H1 (cell line): ENCODE measurements at regions not wholly inside any gene's neighbourhood (a gene's known extent, or its start where the extent isn't known, plus 50 kb on each side); places are given as distances from the start of the nearest gene placed in this dataset.

Experiments
- KDM1A ChIP-seq: fragments of 200-600, 300-600 bp; sonication (generic); IDR thresholded peaks from 2 replicates; pipeline ENCODE4 v1.7.1; 2016; ENCODE audit warnings: mild to moderate bottlenecking, low read length, borderline replicate concordance
- NANOG ChIP-seq: IDR thresholded peaks from 2 replicates; pipeline ENCODE4 v1.6.1; 2011; ENCODE audit warnings: low read length, low read depth, mild to moderate bottlenecking, inconsistent platforms; ENCODE audit not compliant: insufficient read depth, poor library complexity, severe bottlenecking
- NRF1 ChIP-seq: IDR thresholded peaks from 2 replicates; pipeline ENCODE4 v1.6.1; 2011; ENCODE audit warnings: mild to moderate bottlenecking, low read depth, low read length, improper control_type of control experiment
- RFX5 ChIP-seq: IDR thresholded peaks from 2 replicates; pipeline ENCODE4 v1.6.1; 2011; ENCODE audit warnings: low read depth, low read length, improper control_type of control experiment, borderline replicate concordance
- SP4 ChIP-seq: IDR thresholded peaks from 2 replicates; pipeline ENCODE4 v1.6.1; 2012; ENCODE audit warnings: low read length, inconsistent platforms
- TF ChIP-seq, protein P1 (sequence below): fragments of 300-600 bp; sonication (generic); IDR thresholded peaks from 2 replicates; pipeline ENCODE4 v1.7.1; 2012; ENCODE audit warnings: low read length, moderate library complexity, mild to moderate bottlenecking, inconsistent platforms; ENCODE audit not compliant: insufficient replicate concordance

GRCh38 chr1:185679220-185679619 is 55.0 kb upstream of the HMCN1 start (continued):
- TF ChIP-seq, protein P1, sequence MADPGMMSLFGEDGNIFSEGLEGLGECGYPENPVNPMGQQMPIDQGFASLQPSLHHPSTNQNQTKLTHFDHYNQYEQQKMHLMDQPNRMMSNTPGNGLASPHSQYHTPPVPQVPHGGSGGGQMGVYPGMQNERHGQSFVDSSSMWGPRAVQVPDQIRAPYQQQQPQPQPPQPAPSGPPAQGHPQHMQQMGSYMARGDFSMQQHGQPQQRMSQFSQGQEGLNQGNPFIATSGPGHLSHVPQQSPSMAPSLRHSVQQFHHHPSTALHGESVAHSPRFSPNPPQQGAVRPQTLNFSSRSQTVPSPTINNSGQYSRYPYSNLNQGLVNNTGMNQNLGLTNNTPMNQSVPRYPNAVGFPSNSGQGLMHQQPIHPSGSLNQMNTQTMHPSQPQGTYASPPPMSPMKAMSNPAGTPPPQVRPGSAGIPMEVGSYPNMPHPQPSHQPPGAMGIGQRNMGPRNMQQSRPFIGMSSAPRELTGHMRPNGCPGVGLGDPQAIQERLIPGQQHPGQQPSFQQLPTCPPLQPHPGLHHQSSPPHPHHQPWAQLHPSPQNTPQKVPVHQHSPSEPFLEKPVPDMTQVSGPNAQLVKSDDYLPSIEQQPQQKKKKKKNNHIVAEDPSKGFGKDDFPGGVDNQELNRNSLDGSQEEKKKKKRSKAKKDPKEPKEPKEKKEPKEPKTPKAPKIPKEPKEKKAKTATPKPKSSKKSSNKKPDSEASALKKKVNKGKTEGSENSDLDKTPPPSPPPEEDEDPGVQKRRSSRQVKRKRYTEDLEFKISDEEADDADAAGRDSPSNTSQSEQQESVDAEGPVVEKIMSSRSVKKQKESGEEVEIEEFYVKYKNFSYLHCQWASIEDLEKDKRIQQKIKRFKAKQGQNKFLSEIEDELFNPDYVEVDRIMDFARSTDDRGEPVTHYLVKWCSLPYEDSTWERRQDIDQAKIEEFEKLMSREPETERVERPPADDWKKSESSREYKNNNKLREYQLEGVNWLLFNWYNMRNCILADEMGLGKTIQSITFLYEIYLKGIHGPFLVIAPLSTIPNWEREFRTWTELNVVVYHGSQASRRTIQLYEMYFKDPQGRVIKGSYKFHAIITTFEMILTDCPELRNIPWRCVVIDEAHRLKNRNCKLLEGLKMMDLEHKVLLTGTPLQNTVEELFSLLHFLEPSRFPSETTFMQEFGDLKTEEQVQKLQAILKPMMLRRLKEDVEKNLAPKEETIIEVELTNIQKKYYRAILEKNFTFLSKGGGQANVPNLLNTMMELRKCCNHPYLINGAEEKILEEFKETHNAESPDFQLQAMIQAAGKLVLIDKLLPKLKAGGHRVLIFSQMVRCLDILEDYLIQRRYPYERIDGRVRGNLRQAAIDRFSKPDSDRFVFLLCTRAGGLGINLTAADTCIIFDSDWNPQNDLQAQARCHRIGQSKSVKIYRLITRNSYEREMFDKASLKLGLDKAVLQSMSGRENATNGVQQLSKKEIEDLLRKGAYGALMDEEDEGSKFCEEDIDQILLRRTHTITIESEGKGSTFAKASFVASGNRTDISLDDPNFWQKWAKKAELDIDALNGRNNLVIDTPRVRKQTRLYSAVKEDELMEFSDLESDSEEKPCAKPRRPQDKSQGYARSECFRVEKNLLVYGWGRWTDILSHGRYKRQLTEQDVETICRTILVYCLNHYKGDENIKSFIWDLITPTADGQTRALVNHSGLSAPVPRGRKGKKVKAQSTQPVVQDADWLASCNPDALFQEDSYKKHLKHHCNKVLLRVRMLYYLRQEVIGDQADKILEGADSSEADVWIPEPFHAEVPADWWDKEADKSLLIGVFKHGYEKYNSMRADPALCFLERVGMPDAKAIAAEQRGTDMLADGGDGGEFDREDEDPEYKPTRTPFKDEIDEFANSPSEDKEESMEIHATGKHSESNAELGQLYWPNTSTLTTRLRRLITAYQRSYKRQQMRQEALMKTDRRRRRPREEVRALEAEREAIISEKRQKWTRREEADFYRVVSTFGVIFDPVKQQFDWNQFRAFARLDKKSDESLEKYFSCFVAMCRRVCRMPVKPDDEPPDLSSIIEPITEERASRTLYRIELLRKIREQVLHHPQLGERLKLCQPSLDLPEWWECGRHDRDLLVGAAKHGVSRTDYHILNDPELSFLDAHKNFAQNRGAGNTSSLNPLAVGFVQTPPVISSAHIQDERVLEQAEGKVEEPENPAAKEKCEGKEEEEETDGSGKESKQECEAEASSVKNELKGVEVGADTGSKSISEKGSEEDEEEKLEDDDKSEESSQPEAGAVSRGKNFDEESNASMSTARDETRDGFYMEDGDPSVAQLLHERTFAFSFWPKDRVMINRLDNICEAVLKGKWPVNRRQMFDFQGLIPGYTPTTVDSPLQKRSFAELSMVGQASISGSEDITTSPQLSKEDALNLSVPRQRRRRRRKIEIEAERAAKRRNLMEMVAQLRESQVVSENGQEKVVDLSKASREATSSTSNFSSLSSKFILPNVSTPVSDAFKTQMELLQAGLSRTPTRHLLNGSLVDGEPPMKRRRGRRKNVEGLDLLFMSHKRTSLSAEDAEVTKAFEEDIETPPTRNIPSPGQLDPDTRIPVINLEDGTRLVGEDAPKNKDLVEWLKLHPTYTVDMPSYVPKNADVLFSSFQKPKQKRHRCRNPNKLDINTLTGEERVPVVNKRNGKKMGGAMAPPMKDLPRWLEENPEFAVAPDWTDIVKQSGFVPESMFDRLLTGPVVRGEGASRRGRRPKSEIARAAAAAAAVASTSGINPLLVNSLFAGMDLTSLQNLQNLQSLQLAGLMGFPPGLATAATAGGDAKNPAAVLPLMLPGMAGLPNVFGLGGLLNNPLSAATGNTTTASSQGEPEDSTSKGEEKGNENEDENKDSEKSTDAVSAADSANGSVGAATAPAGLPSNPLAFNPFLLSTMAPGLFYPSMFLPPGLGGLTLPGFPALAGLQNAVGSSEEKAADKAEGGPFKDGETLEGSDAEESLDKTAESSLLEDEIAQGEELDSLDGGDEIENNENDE: no peak
- TF ChIP-seq NANOG: no peak
- TF ChIP-seq KDM1A: no peak
- TF ChIP-seq SP4: no peak
- no peak for TF ChIP-seq RFX5
- TF ChIP-seq NRF1: no peak
